IMR-90 (cell line): ENCODE measurements at regions not wholly inside any gene's neighbourhood (a gene's known extent, or its start where the extent isn't known, plus 50 kb on each side); places are given as distances from the start of the nearest gene placed in this dataset.

Source experiments
- ATAC-seq: fragments of 200-7000 bp; cut with Tn5 transposase; 2 replicates; pipeline ENCODE4 v1.9.1; 2020; ENCODE audit warnings: low read depth, mild to moderate bottlenecking, moderate library complexity
- BruUV-seq: library from RNA; stranded (reverse); fragments of 400-500 nt; replicated peaks from 2 replicates; lab custom pipeline; 2021; lab: Mats Ljungman, UMichigan
- CTCF ChIA-PET: fragments of 300-600 bp; formaldehyde crosslinking; extraction: SDS; loops from one replicate; lab custom pipeline; 2021; ENCODE audit warnings: antibody characterized with exemption; lab: Yijun Ruan, JAX
- POLR2A ChIA-PET: fragments of 300-600 bp; sonication (Branson Sonifier 250); formaldehyde crosslinking; loops from one replicate; lab custom pipeline; 2022; ENCODE audit warnings: antibody characterized with exemption; ENCODE audit not compliant: unreplicated experiment; lab: Charles Lee
- DNase-seq: peaks from one replicate; pipeline ENCODE4 v3.0.0; 2013
- H2AFZ ChIP-seq: replicated peaks from 2 replicates; pipeline ENCODE3; 2013; ENCODE audit warnings: low read length, mild to moderate bottlenecking; ENCODE audit not compliant: poor library complexity
- H2AK5ac ChIP-seq: 2 replicates; pipeline ENCODE4 v1.6.1; 2013; ENCODE audit warnings: low read depth, low read length, inconsistent platforms
- H2AK9ac ChIP-seq: replicated peaks from 2 replicates; pipeline ENCODE3; 2013; ENCODE audit warnings: mild to moderate bottlenecking, low read depth, low read length, moderate library complexity; ENCODE audit not compliant: poor library complexity
- H2BK120ac ChIP-seq: 2 replicates; pipeline ENCODE4 v1.6.1; 2013; ENCODE audit warnings: low read depth, low read length, inconsistent platforms
- H2BK15ac ChIP-seq: 3 replicates; pipeline ENCODE4 v1.6.1; 2013; ENCODE audit warnings: low read depth, low read length, inconsistent platforms
- H2BK20ac ChIP-seq: 2 replicates; pipeline ENCODE4 v1.6.1; 2013; ENCODE audit warnings: low read depth, mild to moderate bottlenecking, inconsistent platforms, low read length, moderate library complexity
- H2BK5ac ChIP-seq: 2 replicates; pipeline ENCODE4 v1.6.1; 2013; ENCODE audit warnings: mild to moderate bottlenecking, low read depth, low read length, inconsistent platforms; ENCODE audit not compliant: poor library complexity, severe bottlenecking
- H3K14ac ChIP-seq: replicated peaks from 2 replicates; pipeline ENCODE4 v1.6.1; 2013; ENCODE audit warnings: low read depth, low read length, inconsistent platforms
- H3K18ac ChIP-seq: 2 replicates; pipeline ENCODE4 v1.6.1; 2013; ENCODE audit warnings: low read depth, low read length, control low read depth
- H3K23ac ChIP-seq: 2 replicates; pipeline ENCODE4 v1.6.1; 2013; ENCODE audit warnings: low read depth, low read length, inconsistent platforms
- H3K27ac ChIP-seq: 2 replicates; pipeline ENCODE4 v1.5.1; 2013; ENCODE audit warnings: mild to moderate bottlenecking, control low read depth, low read length; ENCODE audit not compliant: insufficient read depth
- H3K27me3 ChIP-seq: 2 replicates; pipeline ENCODE4 v1.6.1; 2013; ENCODE audit warnings: low read length; ENCODE audit not compliant: control insufficient read depth, insufficient read depth
- H3K36me3 ChIP-seq: 2 replicates; pipeline ENCODE4 v1.6.1; 2013; ENCODE audit warnings: low read length, mixed read lengths; ENCODE audit not compliant: control insufficient read depth, insufficient read depth
- H3K4ac ChIP-seq: 2 replicates; pipeline ENCODE4 v1.6.1; 2013; ENCODE audit warnings: low read depth, low read length, inconsistent platforms
- H3K4me1 ChIP-seq: 2 replicates; pipeline ENCODE4 v1.6.1; 2013; ENCODE audit warnings: low read length, mixed read lengths; ENCODE audit not compliant: control insufficient read depth, insufficient read depth
- H3K4me2 ChIP-seq: 2 replicates; pipeline ENCODE4 v1.6.1; 2013; ENCODE audit warnings: low read depth, mild to moderate bottlenecking, control low read depth, low read length, moderate library complexity
- H3K4me3 ChIP-seq: 2 replicates; pipeline ENCODE4 v1.5.1; 2013; ENCODE audit warnings: low read depth, mild to moderate bottlenecking, control low read depth, low read length, moderate library complexity; ENCODE audit not compliant: insufficient read depth
- H3K56ac ChIP-seq: 2 replicates; pipeline ENCODE4 v1.6.1; 2013; ENCODE audit warnings: low read length, inconsistent platforms; ENCODE audit not compliant: insufficient read depth; ENCODE audit errors: extremely low read depth
- H3K79me1 ChIP-seq, 2 experiments: 2 replicates each; pipeline ENCODE4 v1.6.1; 2013; ENCODE audit warnings: low read length in 2 of 2, inconsistent platforms in 1 of 2, low read depth in 1 of 2
- H3K9ac ChIP-seq: 2 replicates; pipeline ENCODE4 v1.6.1; 2013; ENCODE audit warnings: low read depth, low read length, control low read depth
- H3K9me1 ChIP-seq: 2 replicates; pipeline ENCODE4 v1.6.1; 2013; ENCODE audit warnings: low read length, inconsistent platforms; ENCODE audit not compliant: insufficient read depth
- H3K9me3 ChIP-seq: 2 replicates; pipeline ENCODE4 v1.6.1; 2013; ENCODE audit warnings: low read length; ENCODE audit not compliant: control insufficient read depth, insufficient read depth
- H4K20me1 ChIP-seq: 2 replicates; pipeline ENCODE4 v1.6.1; 2013; ENCODE audit warnings: low read length, inconsistent platforms; ENCODE audit not compliant: insufficient read depth
- H4K5ac ChIP-seq: 2 replicates; pipeline ENCODE4 v1.6.1; 2013; ENCODE audit warnings: mild to moderate bottlenecking, low read depth, low read length, control low read depth
- H4K8ac ChIP-seq, 2 experiments: 2 replicates each; pipeline ENCODE4 v1.6.1; 2013; ENCODE audit warnings: low read depth in 2 of 2, low read length in 2 of 2, control low read depth in 1 of 2, inconsistent platforms in 1 of 2
- H4K91ac ChIP-seq: 2 replicates; pipeline ENCODE4 v1.6.1; 2013; ENCODE audit warnings: low read depth, low read length, inconsistent platforms; ENCODE audit not compliant: insufficient read depth
- CEBPB ChIP-seq: IDR thresholded peaks from 2 replicates; pipeline ENCODE4 v1.6.1; 2012; ENCODE audit warnings: low read depth, low read length, improper control_type of control experiment
- CHD1 ChIP-seq: IDR thresholded peaks from 2 replicates; pipeline ENCODE4 v1.6.1; 2012; ENCODE audit warnings: low read depth, low read length, improper control_type of control experiment
- ELK1 ChIP-seq: fragments of 150-350 bp; IDR thresholded peaks from 2 replicates; pipeline ENCODE4 v1.6.1; 2016; ENCODE audit warnings: low read depth, mild to moderate bottlenecking, low read length, moderate library complexity, borderline replicate concordance
- FOS ChIP-seq: fragments of 150-350 bp; IDR thresholded peaks from 2 replicates; pipeline ENCODE4 v1.6.1; 2016; ENCODE audit warnings: low read depth, low read length
- MAFK ChIP-seq: IDR thresholded peaks from 2 replicates; pipeline ENCODE4 v1.6.1; 2012; ENCODE audit warnings: low read depth, low read length, improper control_type of control experiment
- MAZ ChIP-seq: IDR thresholded peaks from 2 replicates; pipeline ENCODE4 v1.6.1; 2012; ENCODE audit warnings: low read depth, mild to moderate bottlenecking, low read length, improper control_type of control experiment, moderate library complexity, borderline replicate concordance
- MXI1 ChIP-seq: IDR thresholded peaks from 2 replicates; pipeline ENCODE4 v1.6.1; 2012; ENCODE audit warnings: low read depth, mild to moderate bottlenecking, low read length, moderate library complexity, borderline replicate concordance
- NFE2L2 ChIP-seq: fragments of 150-350 bp; IDR thresholded peaks from 2 replicates; pipeline ENCODE4 v1.6.1; 2016; ENCODE audit warnings: low read depth, mild to moderate bottlenecking, low read length
- POLR2A ChIP-seq: IDR thresholded peaks from 2 replicates; pipeline ENCODE4 v1.6.1; 2012; ENCODE audit warnings: mild to moderate bottlenecking, low read depth, low read length
- RAD21 ChIP-seq: IDR thresholded peaks from 2 replicates; pipeline ENCODE4 v1.6.1; 2012; ENCODE audit warnings: low read length, improper control_type of control experiment
- RCOR1 ChIP-seq: IDR thresholded peaks from 2 replicates; pipeline ENCODE4 v1.6.1; 2012; ENCODE audit warnings: mild to moderate bottlenecking, low read length, improper control_type of control experiment; ENCODE audit not compliant: insufficient replicate concordance
- WGBS, 2 experiments: methylation state at CpG; one replicate each; pipeline versions ENCODE4 v1.1.5 to v1.1.7; 2013; ENCODE audit warnings: missing lambda C conversion rate in 2 of 2; ENCODE audit not compliant: insufficient read length in 1 of 2; ENCODE audit errors: extremely low coverage in 2 of 2; 5-methylcytosine and 5-hydroxymethylcytosine counted together
- dilution Hi-C: fragments of 300-500 bp; cut with HindIII; formaldehyde crosslinking; loops from one replicate; pipeline ENCODE4 v1.14.3; 2018; ENCODE audit warnings: low sequenced_read_pairs; ENCODE audit not compliant: unreplicated experiment
- in situ Hi-C: fragments of 300-500 bp; cut with MboI; formaldehyde crosslinking; loops from 3 replicates; pipeline ENCODE4 v1.14.3; 2019; ENCODE audit warnings: low sequenced_read_pairs, inconsistent platforms, mixed read lengths
- intact Hi-C: fragments of 100-400 bp; cut with micrococcal nuclease; formaldehyde crosslinking; loops from 2 replicates; pipeline ENCODE4 v1.10.0; 2022
- TF ChIP-seq, protein P1 (sequence below): conservative IDR thresholded peaks from 2 replicates; pipeline ENCODE4 v1.5.1; 2012; ENCODE audit warnings: mild to moderate bottlenecking, low read depth, low read length, improper control_type of control experiment
- TF ChIP-seq, protein P2 (sequence below): fragments of 150-350 bp; IDR thresholded peaks from 2 replicates; pipeline ENCODE4 v1.6.1; 2017; ENCODE audit warnings: mild to moderate bottlenecking, antibody characterized with exemption, low read length, low read depth

- in situ Hi-C loops: no loop called here
- WGBS, 2 experiments: 84% methylated on average over 7 of the region's 24 CpGs; no CpG with 5 or more reads in 1 of the 2 experiments
- no peak overlapping the region for H3K4ac ChIP-seq
- no peak overlapping the region for H4K91ac ChIP-seq
- no peak overlapping the region for H3K18ac ChIP-seq
- no peak overlapping the region for H2BK5ac ChIP-seq
- no peaks in the 10 kb centered on the region for H3K36me3 ChIP-seq
- no peaks in the 10 kb centered on the region for H3K4me1 ChIP-seq
- H2AFZ ChIP-seq: no peak overlapping the region
- no peak overlapping the region for H3K56ac ChIP-seq
- no peak overlapping the region for H3K23ac ChIP-seq
- H3K27me3 ChIP-seq: no peaks in the 10 kb centered on the region
- no peak overlapping the region for H2BK120ac ChIP-seq
- intact Hi-C loops: loop anchor here (1.0 kb wide), 1 partner anchor 20 kb away; no protein-coding TSS in a partner anchor
- no peak overlapping the region for H2AK9ac ChIP-seq
- no peaks in the 10 kb centered on the region for H3K79me1 ChIP-seq
- no peaks in the 10 kb centered on the region for H4K20me1 ChIP-seq
- BruUV-seq: no TSS peak
- ChIA-PET CTCF (no interaction called here), POLR2A (no interaction called here)
- H4K5ac ChIP-seq: no peak overlapping the region
- H2BK20ac ChIP-seq: no peak overlapping the region
- no peak overlapping the region for H3K27ac ChIP-seq
- dilution Hi-C loops: no loop called here
- peaks cover 51% of the 10 kb centered on the region for H3K9me3 ChIP-seq
- H2BK15ac ChIP-seq: no peak overlapping the region
- ATAC-seq (no peak), DNase-seq (no peak)
- no peak overlapping the region for H2AK5ac ChIP-seq
- no peak overlapping the region for H3K9ac ChIP-seq
- H3K4me3 ChIP-seq: no peak overlapping the region
- H3K9me1 ChIP-seq: no peaks in the 10 kb centered on the region
- H4K8ac ChIP-seq: no peak overlapping the region
- H3K14ac ChIP-seq: no peak overlapping the region
- H3K4me2 ChIP-seq: no peak overlapping the region
- TF ChIP-seq CHD1: no peak
- TF ChIP-seq POLR2A: no peak
- TF ChIP-seq, protein P1, sequence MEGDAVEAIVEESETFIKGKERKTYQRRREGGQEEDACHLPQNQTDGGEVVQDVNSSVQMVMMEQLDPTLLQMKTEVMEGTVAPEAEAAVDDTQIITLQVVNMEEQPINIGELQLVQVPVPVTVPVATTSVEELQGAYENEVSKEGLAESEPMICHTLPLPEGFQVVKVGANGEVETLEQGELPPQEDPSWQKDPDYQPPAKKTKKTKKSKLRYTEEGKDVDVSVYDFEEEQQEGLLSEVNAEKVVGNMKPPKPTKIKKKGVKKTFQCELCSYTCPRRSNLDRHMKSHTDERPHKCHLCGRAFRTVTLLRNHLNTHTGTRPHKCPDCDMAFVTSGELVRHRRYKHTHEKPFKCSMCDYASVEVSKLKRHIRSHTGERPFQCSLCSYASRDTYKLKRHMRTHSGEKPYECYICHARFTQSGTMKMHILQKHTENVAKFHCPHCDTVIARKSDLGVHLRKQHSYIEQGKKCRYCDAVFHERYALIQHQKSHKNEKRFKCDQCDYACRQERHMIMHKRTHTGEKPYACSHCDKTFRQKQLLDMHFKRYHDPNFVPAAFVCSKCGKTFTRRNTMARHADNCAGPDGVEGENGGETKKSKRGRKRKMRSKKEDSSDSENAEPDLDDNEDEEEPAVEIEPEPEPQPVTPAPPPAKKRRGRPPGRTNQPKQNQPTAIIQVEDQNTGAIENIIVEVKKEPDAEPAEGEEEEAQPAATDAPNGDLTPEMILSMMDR: no peak
- no peak for TF ChIP-seq CEBPB
- TF ChIP-seq MAFK: no peak
- TF ChIP-seq NFE2L2: no peak
- TF ChIP-seq RCOR1: no peak
- TF ChIP-seq RAD21: no peak
- no peak for TF ChIP-seq MAZ
- no peak for TF ChIP-seq ELK1
- no peak for TF ChIP-seq FOS
- no peak for TF ChIP-seq MXI1
- TF ChIP-seq, protein P2, sequence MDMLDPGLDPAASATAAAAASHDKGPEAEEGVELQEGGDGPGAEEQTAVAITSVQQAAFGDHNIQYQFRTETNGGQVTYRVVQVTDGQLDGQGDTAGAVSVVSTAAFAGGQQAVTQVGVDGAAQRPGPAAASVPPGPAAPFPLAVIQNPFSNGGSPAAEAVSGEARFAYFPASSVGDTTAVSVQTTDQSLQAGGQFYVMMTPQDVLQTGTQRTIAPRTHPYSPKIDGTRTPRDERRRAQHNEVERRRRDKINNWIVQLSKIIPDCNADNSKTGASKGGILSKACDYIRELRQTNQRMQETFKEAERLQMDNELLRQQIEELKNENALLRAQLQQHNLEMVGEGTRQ: no peak
Observed at GRCh38 chr5:2370626-2371418, 380.7 kb downstream of the IRX2 start.
